NCI-H345 treated with DMSO at 0.1 percent for 48 hours (cell line): ENCODE measurements at regions not wholly inside any gene's neighbourhood (a gene's known extent, or its start where the extent isn't known, plus 50 kb on each side); places are given as distances from the start of the nearest gene placed in this dataset.

Experiments
- DNase-seq: peaks from one replicate; lab custom pipeline; 2025; ENCODE audit not compliant: unreplicated experiment; lab: John Stamatoyannopoulos, UW

DNA sequence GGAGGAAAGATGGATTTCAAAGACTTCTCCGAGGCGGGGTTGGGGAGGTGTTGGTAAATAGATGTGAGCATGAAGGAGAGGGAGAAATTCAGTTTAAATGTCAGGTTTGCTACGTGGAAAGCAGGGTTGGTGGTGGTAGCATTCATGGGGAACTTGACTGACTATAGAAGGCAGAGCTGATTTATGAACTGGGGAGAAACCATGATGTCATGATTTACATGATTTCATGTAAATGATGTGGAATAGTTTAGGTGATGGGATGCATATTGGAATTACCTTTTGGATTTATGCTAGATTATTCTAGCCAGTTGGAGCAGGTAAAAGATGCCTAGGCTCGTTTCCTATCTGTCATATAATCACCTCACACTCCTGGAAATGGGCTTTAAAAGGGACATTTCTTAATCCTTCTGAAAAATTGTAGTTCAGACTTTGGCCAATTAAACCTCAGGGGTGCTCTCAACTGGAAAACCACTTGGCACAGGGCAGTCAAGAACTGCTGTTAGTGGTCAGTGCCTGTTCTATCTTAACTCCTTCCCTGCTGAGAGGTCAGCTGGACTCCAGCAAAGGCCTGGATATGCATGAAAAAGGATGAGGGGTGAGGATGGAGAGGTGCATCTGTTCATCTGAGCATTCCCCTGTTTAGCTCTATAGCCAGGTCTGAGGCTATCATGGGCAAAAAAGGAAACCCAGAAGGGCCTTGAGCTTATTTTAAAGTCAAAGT, 50.1 kb upstream of the BASP1 start:
- DNase-seq, result no peak
